ENCODE measurements at regions not wholly inside any gene's neighbourhood (a gene's known extent, or its start where the extent isn't known, plus 50 kb on each side); places are given as distances from the start of the nearest gene placed in this dataset.

GRCh38 chr6:128827675-128828464 is 55.1 kb upstream of the LAMA2 start:
- no peaks in the 10 kb centered on the region for H3K79me2 ChIP-seq (ENCODE audit: control insufficient read depth, low read length)
- no peaks in the 10 kb centered on the region for H3K9me2 ChIP-seq (replicated peaks; ENCODE audit: control insufficient read depth, low read length)
- H3K9me3 ChIP-seq (ENCODE audit: control insufficient read depth, insufficient read depth, low read length) = no peaks in the 10 kb centered on the region
- H3K4me1 ChIP-seq (ENCODE audit: control insufficient read depth, low read length) = no peaks in the 10 kb centered on the region
- H4K20me1 ChIP-seq (ENCODE audit: control insufficient read depth, insufficient read depth, low read depth, low read length) = no peaks in the 10 kb centered on the region
- H3K4me2 ChIP-seq (ENCODE audit: low read length) = no peak overlapping the region
- H3K36me3 ChIP-seq (ENCODE audit: control insufficient read depth, low read length) = no peaks in the 10 kb centered on the region
- H3K27ac ChIP-seq (ENCODE audit: low read depth, low read length) = no peak overlapping the region
- no peaks in the 10 kb centered on the region for H3F3A ChIP-seq (ENCODE audit: control insufficient read depth, insufficient read depth)
- TF ChIP-seq EZH2phosphoT487 (IDR thresholded peaks at IDR 0.05; ENCODE audit: borderline replicate concordance, low read length) = no peak
- TF ChIP-seq, protein P1, sequence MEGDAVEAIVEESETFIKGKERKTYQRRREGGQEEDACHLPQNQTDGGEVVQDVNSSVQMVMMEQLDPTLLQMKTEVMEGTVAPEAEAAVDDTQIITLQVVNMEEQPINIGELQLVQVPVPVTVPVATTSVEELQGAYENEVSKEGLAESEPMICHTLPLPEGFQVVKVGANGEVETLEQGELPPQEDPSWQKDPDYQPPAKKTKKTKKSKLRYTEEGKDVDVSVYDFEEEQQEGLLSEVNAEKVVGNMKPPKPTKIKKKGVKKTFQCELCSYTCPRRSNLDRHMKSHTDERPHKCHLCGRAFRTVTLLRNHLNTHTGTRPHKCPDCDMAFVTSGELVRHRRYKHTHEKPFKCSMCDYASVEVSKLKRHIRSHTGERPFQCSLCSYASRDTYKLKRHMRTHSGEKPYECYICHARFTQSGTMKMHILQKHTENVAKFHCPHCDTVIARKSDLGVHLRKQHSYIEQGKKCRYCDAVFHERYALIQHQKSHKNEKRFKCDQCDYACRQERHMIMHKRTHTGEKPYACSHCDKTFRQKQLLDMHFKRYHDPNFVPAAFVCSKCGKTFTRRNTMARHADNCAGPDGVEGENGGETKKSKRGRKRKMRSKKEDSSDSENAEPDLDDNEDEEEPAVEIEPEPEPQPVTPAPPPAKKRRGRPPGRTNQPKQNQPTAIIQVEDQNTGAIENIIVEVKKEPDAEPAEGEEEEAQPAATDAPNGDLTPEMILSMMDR (IDR thresholded peaks at IDR 0.05; ENCODE audit: low read depth, low read length, poor library complexity, severe bottlenecking) = no peak
- no peak overlapping the region for H3K4me3 ChIP-seq (ENCODE audit: low read length)
- H3K27me3 ChIP-seq (ENCODE audit: control insufficient read depth, low read length) = no peaks in the 10 kb centered on the region

DNA sequence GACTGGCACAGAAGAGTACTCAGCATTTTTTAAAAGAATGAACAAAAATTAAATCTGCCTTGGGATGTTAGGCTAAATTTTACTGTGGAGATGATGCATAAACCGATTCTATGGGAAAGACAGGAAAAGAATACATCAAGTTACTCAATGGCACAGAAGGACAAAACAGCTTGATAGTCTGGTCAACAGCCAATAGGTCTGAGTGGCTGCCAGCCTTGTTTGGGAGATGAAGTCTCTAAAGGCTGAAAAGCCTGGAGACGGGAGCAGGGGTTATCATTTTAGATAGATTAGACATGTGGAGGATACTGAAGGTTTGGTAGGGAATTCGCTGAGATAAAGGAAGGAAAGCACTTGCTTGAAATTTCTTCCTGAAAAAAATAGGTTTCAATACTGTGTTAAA is 56.3 kb upstream of the LAMA2 start:
- no peaks in the 10 kb centered on the region for H3K4me1 ChIP-seq (ENCODE audit: control insufficient read depth, low read length)
- H3K9me3 ChIP-seq (ENCODE audit: control insufficient read depth, insufficient read depth, low read length) = no peaks in the 10 kb centered on the region
- H3K27ac ChIP-seq (ENCODE audit: low read depth, low read length) = no peak overlapping the region
- no peaks in the 10 kb centered on the region for H3K27me3 ChIP-seq (ENCODE audit: control insufficient read depth, low read length)
- no peaks in the 10 kb centered on the region for H3K9me2 ChIP-seq (replicated peaks; ENCODE audit: control insufficient read depth, low read length)
- H4K20me1 ChIP-seq (ENCODE audit: control insufficient read depth, insufficient read depth, low read depth, low read length) = no peaks in the 10 kb centered on the region
- no peak overlapping the region for H3K4me3 ChIP-seq (ENCODE audit: low read length)
- TF ChIP-seq, protein P1 (IDR thresholded peaks at IDR 0.05; ENCODE audit: low read depth, low read length, poor library complexity, severe bottlenecking) = no peak
- TF ChIP-seq EZH2phosphoT487 (IDR thresholded peaks at IDR 0.05; ENCODE audit: borderline replicate concordance, low read length) = no peak
- H3F3A ChIP-seq (ENCODE audit: control insufficient read depth, insufficient read depth) = no peaks in the 10 kb centered on the region
- H3K4me2 ChIP-seq (ENCODE audit: low read length) = no peak overlapping the region
- H3K36me3 ChIP-seq (ENCODE audit: control insufficient read depth, low read length) = no peaks in the 10 kb centered on the region
- no peaks in the 10 kb centered on the region for H3K79me2 ChIP-seq (ENCODE audit: control insufficient read depth, low read length)

DNA sequence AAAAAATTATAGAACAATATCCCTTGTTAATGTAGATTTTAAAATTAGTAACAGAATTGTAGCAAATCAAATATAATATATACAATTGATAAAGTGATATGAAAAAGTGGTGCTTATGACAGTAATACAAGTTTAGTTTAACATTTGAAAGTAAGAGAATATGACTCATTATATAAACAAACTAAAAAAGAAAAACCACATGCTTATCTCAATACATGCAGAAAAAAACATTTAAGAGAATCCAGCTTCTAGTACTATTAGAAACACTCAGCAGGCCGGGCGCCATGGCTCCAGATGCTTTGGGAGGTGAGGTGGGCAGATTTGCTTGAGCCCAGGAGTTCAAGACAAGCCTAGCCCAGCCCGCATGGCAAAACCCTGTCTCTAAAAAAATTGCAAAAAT is 60.7 kb upstream of the LAMA2 start:
- no peaks in the 10 kb centered on the region for H3K27me3 ChIP-seq (ENCODE audit: control insufficient read depth, low read length)
- H3K36me3 ChIP-seq (ENCODE audit: control insufficient read depth, low read length) = no peaks in the 10 kb centered on the region
- no peak overlapping the region for H3K4me3 ChIP-seq (ENCODE audit: low read length)
- H3K27ac ChIP-seq (ENCODE audit: low read depth, low read length) = no peak overlapping the region
- no peaks in the 10 kb centered on the region for H3K9me3 ChIP-seq (ENCODE audit: control insufficient read depth, insufficient read depth, low read length)
- TF ChIP-seq EZH2phosphoT487 (IDR thresholded peaks at IDR 0.05; ENCODE audit: borderline replicate concordance, low read length) = no peak
- TF ChIP-seq, protein P1 (IDR thresholded peaks at IDR 0.05; ENCODE audit: low read depth, low read length, poor library complexity, severe bottlenecking) = no peak
- no peaks in the 10 kb centered on the region for H3K9me2 ChIP-seq (replicated peaks; ENCODE audit: control insufficient read depth, low read length)
- H3K79me2 ChIP-seq (ENCODE audit: control insufficient read depth, low read length) = no peaks in the 10 kb centered on the region
- no peak overlapping the region for H3K4me2 ChIP-seq (ENCODE audit: low read length)
- H3K4me1 ChIP-seq (ENCODE audit: control insufficient read depth, low read length) = no peaks in the 10 kb centered on the region
- no peaks in the 10 kb centered on the region for H4K20me1 ChIP-seq (ENCODE audit: control insufficient read depth, insufficient read depth, low read depth, low read length)
- H3F3A ChIP-seq (ENCODE audit: control insufficient read depth, insufficient read depth) = no peaks in the 10 kb centered on the region

All from DOHH2 (cell line).